ENCODE measurements at regions not wholly inside any gene's neighbourhood (a gene's known extent, or its start where the extent isn't known, plus 50 kb on each side); places are given as distances from the start of the nearest gene placed in this dataset.
"Not testable (repeated sequence)": the region's sequence is repeated elsewhere in the genome, so short reads cannot be mapped to it uniquely, and the experiment has no call there.

DNA sequence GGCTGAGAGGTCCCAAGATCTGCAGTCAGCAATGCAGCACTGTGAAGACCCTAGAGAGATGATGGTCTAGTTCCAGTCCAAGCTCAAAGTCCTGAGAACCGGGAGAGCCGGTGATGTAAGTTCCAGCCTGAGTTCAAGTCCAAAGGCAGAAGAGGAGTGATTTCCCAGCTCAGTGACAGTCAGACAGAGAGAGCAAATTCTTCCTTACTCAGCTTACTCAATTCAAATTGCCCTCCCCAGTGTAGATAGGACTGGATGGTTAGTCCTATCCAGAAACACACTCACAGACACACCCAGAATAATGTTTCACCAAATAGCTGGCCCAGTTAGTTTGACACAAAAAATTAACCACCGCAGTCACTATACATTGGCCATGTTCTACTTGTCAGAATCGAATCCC lies 185.5 kb upstream of the MYO3A start:
- Mint-ChIP-seq H3K36me3 (ENCODE audit: low read depth) (no peaks in the 10 kb centered on the region), H3K4me1 (no peaks in the 10 kb centered on the region), H3K27ac (no peak overlapping the region), H3K4me3 (no peak overlapping the region), H3K9me3 (no peaks in the 10 kb centered on the region), H3K27me3 (no peaks in the 10 kb centered on the region)
- DNase-seq = no peak
- ATAC-seq = no peak

DNA sequence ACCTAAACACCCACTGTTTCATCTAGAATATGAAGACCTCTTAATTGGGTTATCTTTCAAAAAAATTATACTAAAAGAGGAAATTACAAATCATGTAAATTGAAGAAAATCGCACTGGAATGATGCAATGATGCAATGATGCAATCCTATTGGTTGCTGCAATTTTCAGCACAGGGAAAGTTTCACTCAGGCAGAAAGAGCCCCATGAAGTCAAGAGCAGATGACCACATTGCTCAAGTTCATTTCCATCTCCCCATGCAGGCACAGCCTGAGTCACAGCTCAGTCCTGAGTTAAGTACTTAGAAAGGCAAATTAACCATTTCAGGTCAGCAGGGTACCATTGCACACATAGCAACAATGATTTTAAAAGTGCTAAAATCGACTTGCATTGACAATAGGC lies 180.3 kb upstream of the MYO3A start:
- H3K36me3 Mint-ChIP-seq (ENCODE audit: low read depth) = no peaks in the 10 kb centered on the region
- no peak overlapping the region for H3K27ac Mint-ChIP-seq
- H3K4me1 Mint-ChIP-seq = no peaks in the 10 kb centered on the region
- H3K27me3 Mint-ChIP-seq = no peaks in the 10 kb centered on the region
- DNase-seq = no peak
- no peak for ATAC-seq
- H3K4me3 Mint-ChIP-seq = no peak overlapping the region
- H3K9me3 Mint-ChIP-seq = no peaks in the 10 kb centered on the region

DNA sequence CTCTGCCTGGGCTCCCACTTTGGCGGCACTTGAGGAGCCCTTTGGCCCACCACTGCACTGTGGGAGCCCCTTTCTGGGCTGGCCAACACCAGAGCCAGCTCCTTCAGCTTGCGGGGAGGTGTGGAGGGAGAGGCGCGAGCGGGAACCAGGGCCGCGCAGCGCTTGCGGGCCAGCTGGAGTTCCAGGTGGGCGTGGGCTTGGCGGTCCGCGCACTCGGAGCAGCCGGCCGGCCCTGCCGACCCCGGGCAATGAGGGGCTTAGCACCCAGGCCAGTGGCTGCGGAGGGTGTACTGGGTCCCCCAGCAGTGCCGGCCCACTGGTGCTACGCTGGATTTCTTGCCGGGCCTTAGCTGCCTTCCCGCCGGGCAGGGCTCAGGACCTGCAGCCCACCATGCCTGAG lies 178.2 kb upstream of the MYO3A start:
- DNase-seq; H3K27me3 Mint-ChIP-seq; H3K27ac Mint-ChIP-seq; H3K9me3 Mint-ChIP-seq; ATAC-seq; H3K4me1 Mint-ChIP-seq; H3K36me3 Mint-ChIP-seq (ENCODE audit: low read depth); H3K4me3 Mint-ChIP-seq: not testable (repeated sequence)

- no peaks in the 10 kb centered on the region for H3K9me3 Mint-ChIP-seq
- no peak overlapping the region for H3K4me3 Mint-ChIP-seq
- H3K36me3 Mint-ChIP-seq (ENCODE audit: low read depth) = no peaks in the 10 kb centered on the region
- no peak overlapping the region for H3K27ac Mint-ChIP-seq
- DNase-seq = no peak
- no peaks in the 10 kb centered on the region for H3K4me1 Mint-ChIP-seq
- no peak for ATAC-seq
- no peaks in the 10 kb centered on the region for H3K27me3 Mint-ChIP-seq
Observed at GRCh38 chr10:25756784-25757183, 177.2 kb upstream of the MYO3A start.

GRCh38 chr10:25758041-25758457 lies 176.0 kb upstream of the MYO3A start:
- Mint-ChIP-seq H3K27ac (no peak overlapping the region), H3K36me3 (ENCODE audit: low read depth) (no peaks in the 10 kb centered on the region), H3K27me3 (no peaks in the 10 kb centered on the region), H3K4me3 (no peak overlapping the region), H3K4me1 (no peaks in the 10 kb centered on the region), H3K9me3 (no peaks in the 10 kb centered on the region)
- ATAC-seq (no peak), DNase-seq (no peak)

DNA sequence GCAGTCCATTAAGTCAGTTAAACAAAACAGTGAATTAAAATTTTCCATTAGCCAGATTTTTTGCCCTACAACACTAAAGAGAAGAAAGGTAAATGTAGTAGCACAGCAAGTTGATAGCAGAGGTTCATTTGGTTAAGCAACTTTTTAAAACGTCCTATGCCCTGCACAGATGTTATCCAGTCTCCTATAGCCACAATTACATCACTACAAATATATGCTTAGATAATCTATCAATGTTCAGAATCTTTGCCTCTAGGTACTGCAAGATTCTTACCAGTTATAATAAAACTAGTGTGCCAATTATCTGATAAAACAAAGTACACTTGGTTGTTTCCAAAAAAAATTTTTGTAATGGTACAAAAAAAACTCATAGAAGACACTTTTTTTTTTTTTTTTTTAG lies 175.5 kb upstream of the MYO3A start:
- no peak for DNase-seq
- Mint-ChIP-seq H3K4me3 (no peak overlapping the region), H3K36me3 (ENCODE audit: low read depth) (no peaks in the 10 kb centered on the region), H3K27me3 (no peaks in the 10 kb centered on the region), H3K27ac (no peak overlapping the region), H3K9me3 (no peaks in the 10 kb centered on the region), H3K4me1 (no peaks in the 10 kb centered on the region)
- ATAC-seq = no peak

DNA sequence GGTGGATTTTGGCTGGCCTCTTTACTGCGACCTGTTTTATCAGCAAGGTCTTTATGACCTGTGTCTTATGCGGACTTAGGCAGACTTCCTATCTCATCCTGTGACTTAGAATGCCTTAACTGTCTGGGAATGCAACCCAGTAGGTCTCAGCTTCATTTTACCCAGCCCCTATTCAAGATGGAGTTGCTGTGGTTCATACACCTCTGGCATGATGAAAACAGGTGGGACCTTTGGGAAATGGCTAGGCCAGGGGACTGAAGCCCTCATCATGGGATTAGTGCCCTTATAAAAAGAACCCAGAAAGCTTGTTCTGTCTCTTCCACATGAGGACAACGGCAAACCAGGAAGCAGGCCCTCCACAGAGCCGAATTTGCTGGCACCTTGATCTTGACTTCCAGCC lies 172.1 kb upstream of the MYO3A start:
- no peaks in the 10 kb centered on the region for H3K36me3 Mint-ChIP-seq (ENCODE audit: low read depth)
- H3K4me3 Mint-ChIP-seq = no peak overlapping the region
- no peaks in the 10 kb centered on the region for H3K9me3 Mint-ChIP-seq
- ATAC-seq (no peak), DNase-seq (no peak)
- H3K27ac Mint-ChIP-seq = no peak overlapping the region
- H3K4me1 Mint-ChIP-seq = no peaks in the 10 kb centered on the region
- peaks cover 12% of the 10 kb centered on the region for H3K27me3 Mint-ChIP-seq

- no peak for DNase-seq
- H3K4me1 Mint-ChIP-seq = no peaks in the 10 kb centered on the region
- no peak overlapping the region for H3K4me3 Mint-ChIP-seq
- no peaks in the 10 kb centered on the region for H3K36me3 Mint-ChIP-seq (ENCODE audit: low read depth)
- H3K9me3 Mint-ChIP-seq = no peaks in the 10 kb centered on the region
- no peak overlapping the region for H3K27ac Mint-ChIP-seq
- ATAC-seq = no peak
- peaks cover 19% of the 10 kb centered on the region for H3K27me3 Mint-ChIP-seq
Observed at GRCh38 chr10:25766213-25766612, 167.8 kb upstream of the MYO3A start.

- no peaks in the 10 kb centered on the region for H3K9me3 Mint-ChIP-seq
Observed at GRCh38 chr10:25766687-25767221, 167.3 kb upstream of the MYO3A start.

GRCh38 chr10:25768167-25768566 lies 165.9 kb upstream of the MYO3A start:
- DNase-seq (no peak), ATAC-seq (no peak)
- H3K27ac Mint-ChIP-seq = no peak overlapping the region
- H3K4me3 Mint-ChIP-seq = no peak overlapping the region
- no peaks in the 10 kb centered on the region for H3K9me3 Mint-ChIP-seq
- peaks cover 19% of the 10 kb centered on the region for H3K27me3 Mint-ChIP-seq
- H3K36me3 Mint-ChIP-seq (ENCODE audit: low read depth) = no peaks in the 10 kb centered on the region
- H3K4me1 Mint-ChIP-seq = no peaks in the 10 kb centered on the region

More at GRCh38 chr10:25766687-25767221, 167.3 kb upstream of the MYO3A start:
- H3K36me3 Mint-ChIP-seq (ENCODE audit: low read depth) = no peaks in the 10 kb centered on the region
- no peaks in the 10 kb centered on the region for H3K4me1 Mint-ChIP-seq
- DNase-seq = no peak
- no peak for ATAC-seq
- H3K4me3 Mint-ChIP-seq = no peak overlapping the region
- H3K27me3 Mint-ChIP-seq = peaks cover 19% of the 10 kb centered on the region
- no peak overlapping the region for H3K27ac Mint-ChIP-seq

GRCh38 chr10:25778646-25779045 lies 155.4 kb upstream of the MYO3A start:
- Mint-ChIP-seq H3K4me1 (no peaks in the 10 kb centered on the region), H3K27me3 (peaks cover 2% of the 10 kb centered on the region), H3K4me3 (no peak overlapping the region), H3K27ac (no peak overlapping the region), H3K36me3 (ENCODE audit: low read depth) (no peaks in the 10 kb centered on the region), H3K9me3 (peaks cover 13% of the 10 kb centered on the region)
- no peak for ATAC-seq
- DNase-seq = no peak

- Mint-ChIP-seq H3K9me3 (no peaks in the 10 kb centered on the region), H3K27ac (no peak overlapping the region), H3K27me3 (peaks cover 11% of the 10 kb centered on the region), H3K4me1 (no peaks in the 10 kb centered on the region), H3K4me3 (no peak overlapping the region), H3K36me3 (ENCODE audit: low read depth) (no peaks in the 10 kb centered on the region)
- ATAC-seq = no peak
- no peak for DNase-seq
Observed at GRCh38 chr10:25786161-25786560, 147.9 kb upstream of the MYO3A start.

DNA sequence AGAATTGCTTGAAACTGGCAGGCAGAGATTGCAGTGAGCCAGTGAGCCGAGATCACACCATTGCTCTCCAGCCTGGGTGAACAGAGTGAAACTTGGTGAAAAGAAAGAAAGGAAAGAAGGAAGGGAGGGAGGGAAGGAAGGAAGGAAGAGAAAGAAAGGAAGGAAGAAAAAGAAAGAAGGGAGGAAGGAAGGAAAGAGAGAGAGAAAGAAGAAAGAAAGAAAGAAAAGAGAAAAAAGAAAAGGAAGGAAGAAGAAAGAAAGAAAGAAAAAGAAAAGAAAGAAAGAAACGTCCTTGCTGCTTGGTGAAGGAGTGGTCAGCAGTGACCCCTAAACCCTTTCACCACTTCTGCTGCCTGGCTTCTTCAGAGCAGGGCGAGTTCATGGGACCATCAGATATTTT lies 147.1 kb upstream of the MYO3A start:
- DNase-seq = no peak
- Mint-ChIP-seq H3K9me3 (no peaks in the 10 kb centered on the region), H3K27ac (no peak overlapping the region), H3K36me3 (ENCODE audit: low read depth) (no peaks in the 10 kb centered on the region), H3K4me1 (no peaks in the 10 kb centered on the region), H3K27me3 (peaks cover 11% of the 10 kb centered on the region), H3K4me3 (no peak overlapping the region)
- ATAC-seq = no peak

- H3K27ac Mint-ChIP-seq = no peak overlapping the region
- peaks cover 4% of the 10 kb centered on the region for H3K27me3 Mint-ChIP-seq
- H3K9me3 Mint-ChIP-seq = no peaks in the 10 kb centered on the region
- no peak overlapping the region for H3K4me3 Mint-ChIP-seq
- no peaks in the 10 kb centered on the region for H3K36me3 Mint-ChIP-seq (ENCODE audit: low read depth)
- ATAC-seq = no peak
- no peaks in the 10 kb centered on the region for H3K4me1 Mint-ChIP-seq
- no peak for DNase-seq
Observed at GRCh38 chr10:25797888-25798429, 136.1 kb upstream of the MYO3A start.

- ATAC-seq = no peak
- no peaks in the 10 kb centered on the region for H3K27me3 Mint-ChIP-seq
- H3K4me3 Mint-ChIP-seq = no peak overlapping the region
- no peak for DNase-seq
- H3K36me3 Mint-ChIP-seq (ENCODE audit: low read depth) = no peaks in the 10 kb centered on the region
- H3K9me3 Mint-ChIP-seq = no peaks in the 10 kb centered on the region
- no peaks in the 10 kb centered on the region for H3K4me1 Mint-ChIP-seq
- no peak overlapping the region for H3K27ac Mint-ChIP-seq
Observed at GRCh38 chr10:25804505-25804904, 129.5 kb upstream of the MYO3A start.

GRCh38 chr10:25805986-25806385 lies 128.0 kb upstream of the MYO3A start:
- Mint-ChIP-seq H3K9me3 (no peaks in the 10 kb centered on the region), H3K4me3 (no peak overlapping the region), H3K4me1 (no peaks in the 10 kb centered on the region), H3K36me3 (ENCODE audit: low read depth) (no peaks in the 10 kb centered on the region), H3K27ac (no peak overlapping the region), H3K27me3 (no peaks in the 10 kb centered on the region)
- ATAC-seq (no peak), DNase-seq (no peak)

All from activated naive CD8-positive, alpha-beta T cell treated with anti-CD3 and anti-CD28 coated beads, Interleukin-2, amount 50 U/mL, for 24 hours (primary cell).